GM13977 (cell line): ENCODE measurements at regions not wholly inside any gene's neighbourhood (a gene's known extent, or its start where the extent isn't known, plus 50 kb on each side); places are given as distances from the start of the nearest gene placed in this dataset.

Source experiments
- DNase-seq: peaks from one replicate; pipeline ENCODE4 v3.0.0; 2012; ENCODE audit warnings: low spot score
- in situ Hi-C: fragments of 300-500 bp; cut with MboI; formaldehyde crosslinking; loops from one replicate; pipeline ENCODE4 v1.12.0; 2022; ENCODE audit warnings: low sequenced_read_pairs, low pct_unique_long_range_greater_than_20kb, mixed read lengths, inconsistent platforms; ENCODE audit not compliant: unreplicated experiment
- TF ChIP-seq, protein P1 (sequence below): IDR thresholded peaks from 2 replicates; pipeline ENCODE4 v1.5.1; 2012; ENCODE audit warnings: mild to moderate bottlenecking, control low read depth; ENCODE audit not compliant: insufficient read depth; ENCODE audit errors: extremely low read depth, missing control alignments

DNA sequence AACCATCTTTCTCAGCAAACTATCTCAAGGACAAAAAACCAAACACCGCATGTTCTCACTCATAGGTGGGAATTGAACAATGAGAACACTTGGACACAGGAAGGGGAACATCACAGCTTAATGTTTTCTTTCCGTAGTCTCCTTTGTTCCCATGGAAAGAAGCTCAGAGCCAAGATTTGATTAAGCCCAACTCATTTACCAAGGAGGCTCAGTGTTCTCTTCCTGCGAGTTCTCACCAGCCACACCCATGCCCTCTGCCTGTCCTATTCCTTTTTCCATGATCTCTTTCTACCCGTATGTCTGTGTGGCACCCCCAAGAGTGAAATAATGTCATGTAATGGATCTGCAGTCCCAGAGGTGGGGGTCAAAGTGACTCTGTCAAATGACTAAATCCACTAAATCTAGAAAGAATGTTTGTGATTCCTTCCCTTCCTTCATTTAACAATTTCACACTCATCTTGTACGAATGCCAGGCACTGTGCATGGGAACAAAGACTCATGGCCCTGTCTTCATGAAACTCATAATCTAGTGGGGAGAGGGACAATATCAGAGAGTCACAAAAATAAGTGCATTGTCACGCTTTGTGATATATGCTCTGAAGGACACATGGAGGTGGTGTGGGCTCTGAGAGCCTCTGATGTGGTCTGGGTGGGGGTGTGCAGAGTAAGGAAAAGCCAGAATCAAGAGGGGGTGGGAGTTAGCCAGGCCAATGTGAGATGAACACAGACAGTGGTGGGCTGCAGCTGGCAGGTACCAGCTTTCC is 292.1 kb downstream of the CDC5L start:
- in situ Hi-C loops, result no loop called here
- TF ChIP-seq, protein P1, sequence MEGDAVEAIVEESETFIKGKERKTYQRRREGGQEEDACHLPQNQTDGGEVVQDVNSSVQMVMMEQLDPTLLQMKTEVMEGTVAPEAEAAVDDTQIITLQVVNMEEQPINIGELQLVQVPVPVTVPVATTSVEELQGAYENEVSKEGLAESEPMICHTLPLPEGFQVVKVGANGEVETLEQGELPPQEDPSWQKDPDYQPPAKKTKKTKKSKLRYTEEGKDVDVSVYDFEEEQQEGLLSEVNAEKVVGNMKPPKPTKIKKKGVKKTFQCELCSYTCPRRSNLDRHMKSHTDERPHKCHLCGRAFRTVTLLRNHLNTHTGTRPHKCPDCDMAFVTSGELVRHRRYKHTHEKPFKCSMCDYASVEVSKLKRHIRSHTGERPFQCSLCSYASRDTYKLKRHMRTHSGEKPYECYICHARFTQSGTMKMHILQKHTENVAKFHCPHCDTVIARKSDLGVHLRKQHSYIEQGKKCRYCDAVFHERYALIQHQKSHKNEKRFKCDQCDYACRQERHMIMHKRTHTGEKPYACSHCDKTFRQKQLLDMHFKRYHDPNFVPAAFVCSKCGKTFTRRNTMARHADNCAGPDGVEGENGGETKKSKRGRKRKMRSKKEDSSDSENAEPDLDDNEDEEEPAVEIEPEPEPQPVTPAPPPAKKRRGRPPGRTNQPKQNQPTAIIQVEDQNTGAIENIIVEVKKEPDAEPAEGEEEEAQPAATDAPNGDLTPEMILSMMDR, result no peak
- DNase-seq, result no peak

GRCh38 chr6:44680202-44680720 is 292.8 kb downstream of the CDC5L start:
- in situ Hi-C loops, result no loop called here
- TF ChIP-seq, protein P1, result no peak
- DNase-seq, result no peak

DNA sequence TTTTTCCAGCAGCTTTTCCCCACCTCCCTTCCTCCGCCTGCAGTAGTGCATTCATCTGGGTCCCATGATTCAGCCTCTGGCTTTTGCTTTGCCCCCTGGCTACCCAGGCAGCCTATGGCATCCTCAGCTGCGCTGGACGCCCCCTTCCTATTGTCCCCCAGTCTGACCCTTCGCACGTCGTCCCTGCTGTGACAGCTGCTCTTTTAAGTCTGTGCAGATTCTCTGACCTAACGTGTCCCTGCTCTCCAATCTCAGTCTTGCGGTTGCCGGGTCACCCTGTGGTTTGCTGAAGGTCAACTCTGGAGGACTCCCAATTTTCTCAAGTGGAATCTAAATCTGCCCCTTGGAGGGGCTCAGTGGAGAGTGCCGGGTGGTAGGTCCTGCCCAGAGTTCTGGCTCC is 294.3 kb downstream of the CDC5L start:
- TF ChIP-seq, protein P1, result no peak
- DNase-seq, result no peak
- in situ Hi-C loops, result no loop called here

- TF ChIP-seq, protein P1, result no peak
- in situ Hi-C loops, result no loop called here
Observed at GRCh38 chr6:44682280-44682679, 294.8 kb downstream of the CDC5L start.

DNA sequence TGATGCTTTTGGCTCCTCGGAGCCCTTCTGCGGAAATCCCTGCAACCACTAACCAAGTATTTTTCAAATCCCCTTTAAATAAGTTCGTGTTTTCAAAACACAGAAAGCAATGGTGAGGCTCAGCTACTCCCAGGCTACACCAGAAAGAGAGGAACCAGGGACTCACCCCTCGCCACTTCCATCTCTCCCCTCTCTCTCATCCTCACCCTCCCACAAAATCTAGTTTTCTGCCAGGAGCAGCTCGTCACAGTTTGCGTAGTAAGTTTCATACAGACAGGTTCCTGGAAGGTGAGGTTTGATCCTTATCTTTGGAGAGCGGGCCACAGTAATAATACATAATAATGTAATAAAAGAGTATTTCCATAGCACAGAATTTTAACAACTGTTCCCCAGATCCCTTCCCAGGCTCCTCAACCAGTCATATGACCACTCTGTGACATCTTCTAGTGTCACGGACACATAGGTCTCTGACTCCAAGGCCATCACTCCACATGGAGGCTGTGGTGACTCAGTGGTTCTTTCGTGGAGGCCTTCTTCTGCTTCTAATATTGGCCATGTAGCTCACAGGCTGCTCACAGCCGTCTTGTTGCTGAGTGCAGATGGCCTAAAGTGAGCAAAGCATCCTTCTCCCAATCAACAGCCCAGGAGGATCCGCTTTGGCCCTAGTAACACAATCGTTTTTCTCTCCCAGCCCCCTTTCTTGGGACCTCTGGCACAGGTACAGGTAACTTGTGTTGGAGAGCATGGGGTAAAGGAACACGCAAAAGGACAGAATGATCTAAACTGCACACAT is 295.7 kb downstream of the CDC5L start:
- DNase-seq, result no peak
- in situ Hi-C loops, result no loop called here
- TF ChIP-seq, protein P1, result no peak

More at GRCh38 chr6:44682280-44682679, 294.8 kb downstream of the CDC5L start:
- DNase-seq, result no peak

DNA sequence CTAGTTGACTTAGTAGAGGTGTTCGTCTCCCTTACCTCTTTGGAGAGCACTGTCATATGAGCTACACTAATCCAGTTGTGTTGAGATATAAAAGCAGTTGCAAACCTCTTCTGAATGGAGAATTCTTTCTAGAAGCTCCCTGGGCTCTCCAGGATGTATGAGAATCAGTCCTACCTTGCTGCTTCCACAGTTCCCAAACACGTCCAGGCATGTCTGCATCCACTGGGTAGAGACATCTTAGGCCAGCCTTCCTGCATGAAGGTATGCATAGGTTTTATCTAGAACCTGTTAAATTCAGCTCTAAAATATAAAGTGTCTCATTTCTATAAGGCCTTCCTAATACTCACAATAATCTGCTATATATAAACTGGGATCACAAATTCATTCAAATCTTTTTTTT is 297.7 kb downstream of the CDC5L start:
- no peak for DNase-seq
- TF ChIP-seq, protein P1, result no peak
- in situ Hi-C loops, result no loop called here
